Esophagus (tissue), 2 donors: ENCODE measurements at regions not wholly inside any gene's neighbourhood (a gene's known extent, or its start where the extent isn't known, plus 50 kb on each side); places are given as distances from the start of the nearest gene placed in this dataset.

Experiments
- H3K27ac ChIP-seq, 2 donors: one replicate each; pipeline ENCODE4 v1.5.1; 2013; ENCODE audit warnings: low read depth in 2 of 2, mild to moderate bottlenecking in 2 of 2, inconsistent platforms in 1 of 2, low read length in 1 of 2, moderate library complexity in 1 of 2
- H3K27me3 ChIP-seq, 2 donors: one replicate each; pipeline ENCODE4 v1.6.1; 2013; ENCODE audit warnings: low read length in 2 of 2, control low read depth in 1 of 2, mild to moderate bottlenecking in 1 of 2; ENCODE audit not compliant: insufficient read depth in 2 of 2, control insufficient read depth in 1 of 2
- H3K36me3 ChIP-seq, 2 donors: one replicate each; pipeline ENCODE4 v1.6.1; 2013; ENCODE audit warnings: low read length in 1 of 2; ENCODE audit not compliant: control insufficient read depth in 2 of 2, insufficient read depth in 2 of 2
- H3K4me1 ChIP-seq, 2 donors: one replicate each; pipeline ENCODE4 v1.6.1; 2013; ENCODE audit warnings: low read length in 1 of 2; ENCODE audit not compliant: control insufficient read depth in 2 of 2, insufficient read depth in 2 of 2
- H3K4me3 ChIP-seq, 2 donors: one replicate each; pipeline ENCODE4 v1.5.1; 2013; ENCODE audit warnings: low read length in 2 of 2, mild to moderate bottlenecking in 2 of 2, low read depth in 1 of 2, moderate library complexity in 1 of 2
- H3K9me3 ChIP-seq, 2 donors: one replicate each; pipeline ENCODE4 v1.6.1; 2013; ENCODE audit warnings: mild to moderate bottlenecking in 2 of 2, low read depth in 1 of 2, low read length in 1 of 2, moderate library complexity in 1 of 2; ENCODE audit not compliant: control insufficient read depth in 2 of 2, insufficient read depth in 1 of 2
- whole genome bisulfite sequencing, 2 donors: extraction: QIAGEN DNeasy Blood & Tissue Kit; methylation state at CpG; one replicate each; pipeline ENCODE4 v1.1.7; 2013; 5-methylcytosine and 5-hydroxymethylcytosine counted together
- donor health status: healthy with polysubstance abuse.
- donor health status: Bipolar disorder and iron deficiency.

DNA sequence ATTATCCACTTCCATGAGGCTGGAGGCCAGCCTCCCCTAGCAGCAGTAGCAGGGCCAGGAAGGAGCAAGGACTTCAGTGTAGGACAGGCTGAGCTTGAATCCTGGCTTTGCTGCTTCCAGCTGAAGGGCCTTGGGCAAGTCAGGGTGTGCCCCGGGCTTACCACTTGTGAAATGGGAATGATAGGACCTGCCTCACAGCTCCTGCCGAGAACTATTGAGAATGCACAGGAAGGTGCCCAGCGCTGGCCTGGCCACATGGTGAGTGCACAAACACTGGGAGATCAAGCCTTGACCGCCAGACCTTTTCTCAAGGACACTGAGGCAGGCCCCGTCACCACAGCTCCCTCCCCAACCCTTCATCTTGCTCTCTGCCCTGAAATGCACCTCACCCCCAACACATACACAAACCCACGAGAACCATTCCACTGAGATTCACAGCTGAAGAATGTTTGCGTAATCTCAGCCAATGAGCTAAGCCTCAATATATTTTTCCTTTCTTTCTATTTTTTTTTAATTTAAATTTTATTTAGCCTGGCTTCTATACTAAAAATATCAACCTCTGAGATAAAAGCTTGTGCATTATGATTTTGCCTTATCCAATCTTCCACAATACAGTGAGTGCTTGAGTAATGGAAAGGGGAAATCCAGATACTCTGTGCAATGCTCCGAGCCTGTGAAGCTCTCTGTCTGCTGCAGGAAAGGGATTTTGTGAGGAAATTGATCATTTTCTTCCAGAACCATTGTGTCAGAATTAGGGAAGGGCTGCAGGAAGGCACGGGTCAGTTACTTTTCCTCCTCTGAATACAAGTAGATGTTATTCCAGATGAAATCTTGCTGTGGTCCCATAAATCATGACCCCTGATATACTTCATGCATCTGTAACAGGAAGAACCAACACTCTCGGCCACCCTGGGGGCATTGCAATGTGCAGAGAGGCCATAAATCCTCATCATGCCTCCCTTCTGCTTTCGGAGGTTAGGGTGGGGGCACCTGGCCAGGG lies 193.9 kb downstream of the TLE3 start:
- no peak overlapping the region for H3K27ac ChIP-seq
- H3K27me3 ChIP-seq, result no peaks in the 10 kb centered on the region
- H3K4me3 ChIP-seq, result no peak overlapping the region
- WGBS, 2 donors, result 66 to 69% methylated on average over 11 of the region's 11 CpGs
- no peaks in the 10 kb centered on the region for H3K36me3 ChIP-seq
- H3K9me3 ChIP-seq, result peaks cover 0 to under 1% of the 10 kb centered on the region in 2 donors
- no peaks in the 10 kb centered on the region for H3K4me1 ChIP-seq

DNA sequence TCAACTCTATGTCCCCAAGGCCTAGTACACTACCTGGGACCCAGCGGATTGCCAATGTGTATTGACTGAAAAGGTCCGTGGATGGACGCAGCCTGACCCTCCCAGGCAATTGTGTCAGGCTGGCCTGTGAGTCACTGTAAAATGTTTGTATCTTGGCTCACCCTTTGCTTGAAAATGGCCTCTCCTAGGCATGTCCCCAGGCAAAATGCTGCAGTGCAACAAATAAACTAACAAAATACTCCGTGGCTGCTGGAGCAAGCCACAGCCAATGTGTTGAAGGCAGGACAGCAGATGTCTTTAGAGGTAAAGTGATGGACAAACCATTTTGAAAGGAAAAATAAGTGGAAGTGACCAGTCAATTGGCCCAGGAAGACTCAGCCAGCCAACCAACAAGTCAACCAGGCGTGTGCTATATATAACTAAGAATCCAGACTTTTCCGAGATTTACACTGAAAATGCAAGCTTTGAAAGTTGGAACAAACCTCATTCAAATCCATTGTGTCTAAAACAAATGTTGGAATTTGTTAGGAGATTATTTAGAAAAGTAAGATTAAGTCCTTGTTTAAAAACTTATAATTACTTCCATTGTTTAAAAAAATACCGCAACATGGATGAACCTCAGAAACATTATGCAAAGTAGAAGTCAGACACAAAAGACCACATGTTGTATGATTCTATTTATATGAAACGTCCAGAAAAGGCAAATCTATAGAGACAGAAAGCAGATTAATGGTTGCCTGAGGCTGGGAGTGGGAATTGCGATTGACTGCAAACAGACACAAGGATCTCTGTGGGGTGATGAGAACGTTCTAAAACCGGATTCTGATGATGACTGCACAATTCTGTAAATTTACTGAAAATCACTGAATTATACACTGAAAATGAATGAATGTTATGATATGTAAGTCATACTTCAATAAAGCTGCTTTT lies 191.2 kb downstream of the TLE3 start:
- Histone ChIP-seq H3K36me3 (no peaks in the 10 kb centered on the region), H3K9me3 (peaks cover 2 to 6% of the 10 kb centered on the region in 2 donors), H3K27me3 (no peaks in the 10 kb centered on the region), H3K4me1 (no peaks in the 10 kb centered on the region), H3K4me3 (no peak overlapping the region), H3K27ac (no peak overlapping the region)
- 71 to 72% methylated on average over 11 of the region's 11 CpGs for WGBS, 2 donors

DNA sequence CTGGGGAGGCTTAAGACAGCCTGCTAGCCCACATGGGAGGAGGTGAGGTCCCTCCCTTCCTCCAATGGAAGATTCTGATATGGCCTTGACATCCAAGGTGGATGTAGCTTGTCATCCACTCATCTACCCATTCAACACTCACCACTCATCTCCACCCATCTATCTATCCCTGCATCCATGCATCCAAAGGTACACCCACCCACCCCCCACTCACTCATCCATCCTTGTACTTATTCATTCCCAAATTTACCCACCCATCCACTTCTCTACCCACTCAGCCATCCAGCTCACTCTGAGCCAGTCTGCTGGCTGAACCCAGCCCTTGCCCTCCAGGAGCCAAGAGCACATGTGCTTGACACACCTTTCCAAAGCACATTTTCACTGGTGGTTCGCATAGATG lies 189.7 kb downstream of the TLE3 start:
- H3K4me1 ChIP-seq, result no peaks in the 10 kb centered on the region
- 82 to 92% methylated on average over 1 of the region's 1 CpG for whole genome bisulfite sequencing, 2 donors
- peaks cover 2 to 6% of the 10 kb centered on the region in 2 donors for H3K9me3 ChIP-seq
- H3K27me3 ChIP-seq, result no peaks in the 10 kb centered on the region
- H3K4me3 ChIP-seq, result no peak overlapping the region
- H3K36me3 ChIP-seq, result no peaks in the 10 kb centered on the region
- H3K27ac ChIP-seq, result no peak overlapping the region

DNA sequence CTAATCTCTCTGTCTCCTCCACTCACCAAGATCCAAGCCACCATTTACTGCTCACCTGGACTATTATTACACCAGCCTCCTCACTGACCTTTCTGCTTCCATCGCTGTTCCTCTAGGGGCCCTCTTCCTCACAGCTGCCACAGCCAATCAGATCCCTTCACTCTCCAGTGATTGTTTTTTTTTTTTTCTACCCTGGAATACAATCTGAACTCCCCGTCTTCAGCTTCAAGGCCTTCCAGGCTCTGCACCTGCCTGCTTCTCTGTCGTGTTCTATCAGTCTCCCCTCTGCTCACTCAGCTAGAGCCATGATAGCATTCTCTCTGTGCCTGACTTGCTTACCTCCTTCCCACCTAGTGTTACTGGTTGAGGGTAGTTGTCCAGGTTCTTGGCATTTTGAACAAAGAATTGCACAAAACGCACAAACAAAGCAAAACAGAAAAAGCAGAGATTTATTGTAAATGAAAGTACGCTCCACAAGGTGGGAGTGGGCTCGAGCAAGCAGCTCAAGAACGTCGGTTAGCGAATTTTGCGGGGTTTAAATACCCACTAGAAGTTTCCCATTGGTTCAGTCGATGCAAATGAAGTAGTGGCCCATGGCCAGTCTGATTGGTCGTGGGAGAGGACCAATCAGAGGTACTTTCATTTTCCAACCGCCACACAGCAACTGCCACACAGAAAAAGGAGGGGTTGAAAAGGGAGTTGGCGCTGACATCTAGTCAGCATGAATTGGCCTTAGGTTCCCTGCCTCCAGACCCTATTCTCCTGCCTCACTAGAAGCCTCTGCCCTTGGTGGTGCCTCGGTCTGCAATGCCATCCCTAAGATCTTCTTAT lies 188.9 kb downstream of the TLE3 start:
- Histone ChIP-seq H3K4me1 (no peaks in the 10 kb centered on the region), H3K27ac (no peak overlapping the region), H3K9me3 (peaks cover 2 to 6% of the 10 kb centered on the region in 2 donors), H3K4me3 (no peak overlapping the region), H3K27me3 (no peaks in the 10 kb centered on the region), H3K36me3 (no peaks in the 10 kb centered on the region)
- 85 to 91% methylated on average over 15 of the region's 15 CpGs for WGBS, 2 donors

DNA sequence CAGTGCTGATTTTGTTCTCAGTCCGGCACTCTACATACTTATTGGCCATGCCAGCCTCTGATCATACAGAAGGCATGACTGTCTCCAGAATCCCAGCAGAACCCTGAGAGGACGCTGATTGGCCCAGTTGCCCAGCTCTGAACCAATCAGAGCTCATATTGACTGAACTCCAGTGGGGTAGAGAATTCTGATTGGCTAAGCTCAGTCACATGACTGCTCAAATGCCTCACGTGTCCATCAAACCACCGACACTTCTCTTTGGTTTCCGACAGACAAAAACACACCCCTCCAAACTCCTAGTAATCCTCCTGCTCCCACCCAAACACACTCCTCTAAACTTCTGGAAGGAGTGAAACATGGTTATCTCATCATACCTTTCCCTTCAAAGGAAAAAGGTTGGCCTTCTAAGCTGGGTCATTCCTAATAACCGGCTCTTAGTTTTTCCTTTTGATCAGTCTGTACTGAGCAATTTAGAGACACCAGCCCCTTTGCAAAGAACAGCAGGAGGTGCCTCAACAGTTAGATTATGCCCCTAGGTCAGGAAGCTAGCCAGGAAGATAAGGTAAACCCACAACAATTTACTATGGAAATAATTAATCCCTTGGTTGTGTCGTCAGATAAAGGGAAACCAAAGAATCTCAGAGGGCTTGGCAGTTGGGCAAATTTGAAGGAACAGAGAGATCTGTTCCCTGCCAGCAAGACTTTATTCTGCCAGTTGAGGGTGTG lies 187.8 kb downstream of the TLE3 start:
- H3K27ac ChIP-seq, result no peak overlapping the region
- WGBS, 2 donors, result 70 to 72% methylated on average over 7 of the region's 7 CpGs
- no peak overlapping the region for H3K4me3 ChIP-seq
- H3K27me3 ChIP-seq, result no peaks in the 10 kb centered on the region
- H3K36me3 ChIP-seq, result no peaks in the 10 kb centered on the region
- H3K4me1 ChIP-seq, result no peaks in the 10 kb centered on the region
- peaks cover 2 to 6% of the 10 kb centered on the region in 2 donors for H3K9me3 ChIP-seq

DNA sequence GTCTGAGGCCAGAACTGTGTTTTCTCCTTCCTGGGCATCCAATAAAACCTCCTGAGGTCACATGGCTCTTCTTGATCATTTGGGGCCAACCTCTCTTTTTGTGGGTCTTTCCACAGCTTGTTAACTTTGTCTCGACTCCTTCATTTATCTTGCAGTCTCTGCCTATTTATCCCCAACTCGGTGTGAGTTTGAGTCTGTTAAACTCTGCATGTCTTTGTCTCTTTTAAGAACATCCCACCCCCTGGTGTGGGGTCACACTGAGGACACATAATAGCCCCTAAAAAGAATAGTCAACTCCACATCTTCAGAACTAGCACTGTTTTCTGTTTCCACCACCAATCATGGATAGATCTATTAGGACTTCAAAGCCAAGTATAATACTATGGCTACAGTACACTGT lies 187.2 kb downstream of the TLE3 start:
- Histone ChIP-seq H3K27ac (no peak overlapping the region), H3K27me3 (no peaks in the 10 kb centered on the region), H3K9me3 (peaks cover 2 to 6% of the 10 kb centered on the region in 2 donors), H3K36me3 (no peaks in the 10 kb centered on the region), H3K4me3 (no peak overlapping the region), H3K4me1 (no peaks in the 10 kb centered on the region)
- 71% methylated on average over 2 of the region's 2 CpGs for WGBS, 2 donors

DNA sequence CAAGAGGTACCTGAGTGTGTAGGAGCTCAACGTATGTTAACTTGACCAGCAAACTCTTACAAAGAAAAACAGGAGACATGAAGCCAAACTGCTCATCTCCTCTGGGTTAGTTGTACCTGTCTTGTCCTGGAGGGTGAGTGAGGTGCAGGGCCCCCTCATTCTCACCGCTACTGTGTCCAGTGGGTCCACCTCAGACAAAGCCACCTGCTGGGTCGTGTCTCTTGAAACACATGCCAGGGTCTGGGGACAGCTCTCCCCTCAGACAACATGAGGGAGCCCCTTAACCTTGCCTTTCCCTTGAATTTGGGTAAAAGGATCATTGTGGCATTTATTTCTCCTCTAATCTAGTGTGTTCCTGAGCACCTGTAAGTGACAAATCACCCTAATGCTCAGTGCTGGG lies 185.6 kb downstream of the TLE3 start:
- H3K36me3 ChIP-seq, result no peaks in the 10 kb centered on the region
- H3K4me1 ChIP-seq, result no peaks in the 10 kb centered on the region
- H3K9me3 ChIP-seq, result peaks cover 2 to 6% of the 10 kb centered on the region in 2 donors
- WGBS, 2 donors, result 86 to 90% methylated on average over 3 of the region's 3 CpGs
- no peak overlapping the region for H3K27ac ChIP-seq
- H3K4me3 ChIP-seq, result no peak overlapping the region
- H3K27me3 ChIP-seq, result no peaks in the 10 kb centered on the region

DNA sequence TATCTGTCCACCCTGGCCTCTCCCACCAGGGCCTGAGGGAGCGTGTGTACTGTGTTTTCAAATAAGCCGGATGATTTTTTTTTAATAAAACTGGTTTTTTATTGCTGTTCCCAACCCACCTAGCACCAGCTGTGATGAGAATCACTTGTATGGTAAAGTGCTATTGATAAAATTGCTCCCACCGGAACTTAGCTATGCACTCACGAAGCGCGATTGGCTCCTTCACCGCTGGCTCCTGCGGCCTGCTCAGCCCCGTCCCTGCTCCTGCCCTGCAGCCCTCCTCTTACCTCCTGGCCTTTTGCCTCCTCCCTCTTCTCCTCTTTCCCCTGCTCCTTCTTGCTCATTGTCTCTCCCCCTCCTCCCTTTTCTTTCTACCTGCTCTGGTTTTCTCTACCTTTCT lies 183.7 kb downstream of the TLE3 start:
- no peaks in the 10 kb centered on the region for H3K4me1 ChIP-seq
- 82 to 85% methylated on average over 9 of the region's 9 CpGs for WGBS, 2 donors
- H3K27me3 ChIP-seq, result no peaks in the 10 kb centered on the region
- peaks cover 2 to 4% of the 10 kb centered on the region in 2 donors for H3K9me3 ChIP-seq
- H3K36me3 ChIP-seq, result no peaks in the 10 kb centered on the region
- H3K4me3 ChIP-seq, result no peak overlapping the region
- H3K27ac ChIP-seq, result no peak overlapping the region
